ENCODE measurements at regions not wholly inside any gene's neighbourhood (a gene's known extent, or its start where the extent isn't known, plus 50 kb on each side); places are given as distances from the start of the nearest gene placed in this dataset.

- TF ChIP-seq POLR2A (IDR thresholded peaks at IDR 0.05; ENCODE audit: low read depth, low read length) (no peak), POLR2AphosphoS5 (IDR thresholded peaks at IDR 0.05; ENCODE audit: low read depth, low read length) (no peak)
These were observed 750.3 kb downstream of the REEP3 start for GRCh38 chr10:64271508-64271907.

All from GM12892 (cell line).